AG10803 (cell line): ENCODE measurements at regions not wholly inside any gene's neighbourhood (a gene's known extent, or its start where the extent isn't known, plus 50 kb on each side); places are given as distances from the start of the nearest gene placed in this dataset.

Experiments used
- DNase-seq: peaks from one replicate; pipeline ENCODE4 v3.0.0; 2010; ENCODE audit warnings: low read depth
- H3K4me3 ChIP-seq: 2 replicates; pipeline ENCODE4 v1.5.1; 2011; ENCODE audit warnings: mild to moderate bottlenecking, low read length, control low read depth
- CTCF ChIP-seq: conservative IDR thresholded peaks from 2 replicates; pipeline ENCODE4 v1.5.1; 2011; ENCODE audit warnings: mild to moderate bottlenecking, low read length, control low read depth, inconsistent platforms

GRCh38 chr3:17983106-17983505, 240.7 kb upstream of the TBC1D5 start:
- H3K4me3 ChIP-seq = no peak overlapping the region
- no peak for TF ChIP-seq CTCF
- no peak for DNase-seq

- no peak for TF ChIP-seq CTCF
- H3K4me3 ChIP-seq = no peak overlapping the region
- no peak for DNase-seq
Measured at GRCh38 chr3:17982211-17982880, 239.9 kb upstream of the TBC1D5 start.

DNA sequence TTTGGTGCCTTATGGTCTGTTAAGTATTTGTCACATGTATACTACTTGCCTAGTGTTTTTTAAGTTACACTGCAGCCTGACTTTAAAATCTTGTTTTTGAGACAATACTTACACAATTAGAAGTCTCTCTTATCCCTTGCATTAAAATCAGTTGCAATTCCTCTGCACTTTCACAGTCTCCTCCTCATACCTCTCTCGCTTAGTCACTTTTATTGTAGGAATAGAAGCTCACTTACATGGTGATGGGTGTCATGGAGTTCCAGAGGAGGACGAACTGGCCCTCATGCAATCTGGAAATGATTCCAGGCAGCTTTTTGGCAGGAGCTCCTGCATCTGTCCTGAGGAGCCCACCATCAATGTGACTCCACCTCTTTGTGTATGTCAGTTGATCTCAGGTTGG, 238.4 kb upstream of the TBC1D5 start:
- H3K4me3 ChIP-seq = no peak overlapping the region
- no peak for TF ChIP-seq CTCF
- peak; percentile 11 for DNase-seq

DNA sequence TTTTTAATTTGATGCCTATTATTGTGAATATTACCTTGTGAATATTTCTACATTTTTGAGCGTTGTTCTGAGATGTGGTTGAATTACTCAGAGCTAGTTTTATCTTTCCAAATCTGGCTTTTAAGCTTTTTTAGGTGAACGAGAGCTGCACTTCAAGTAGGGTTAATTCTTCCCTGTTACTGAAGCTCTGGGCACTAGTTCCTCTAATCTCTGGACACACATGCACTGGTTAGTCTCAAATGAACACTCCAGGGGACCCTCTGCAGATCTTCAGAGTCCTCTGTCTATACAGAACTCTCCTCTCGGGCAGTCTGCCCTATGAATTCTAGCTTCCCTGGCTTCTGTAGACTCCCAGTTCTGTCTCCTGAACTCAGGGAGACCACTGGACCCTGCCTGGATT, 237.5 kb upstream of the TBC1D5 start:
- no peak for DNase-seq
- no peak overlapping the region for H3K4me3 ChIP-seq
- TF ChIP-seq CTCF = no peak

- H3K4me3 ChIP-seq = no peak overlapping the region
- TF ChIP-seq CTCF = no peak
- peak; percentile 12 for DNase-seq
Measured at GRCh38 chr3:17979252-17979651, 236.8 kb upstream of the TBC1D5 start.

DNA sequence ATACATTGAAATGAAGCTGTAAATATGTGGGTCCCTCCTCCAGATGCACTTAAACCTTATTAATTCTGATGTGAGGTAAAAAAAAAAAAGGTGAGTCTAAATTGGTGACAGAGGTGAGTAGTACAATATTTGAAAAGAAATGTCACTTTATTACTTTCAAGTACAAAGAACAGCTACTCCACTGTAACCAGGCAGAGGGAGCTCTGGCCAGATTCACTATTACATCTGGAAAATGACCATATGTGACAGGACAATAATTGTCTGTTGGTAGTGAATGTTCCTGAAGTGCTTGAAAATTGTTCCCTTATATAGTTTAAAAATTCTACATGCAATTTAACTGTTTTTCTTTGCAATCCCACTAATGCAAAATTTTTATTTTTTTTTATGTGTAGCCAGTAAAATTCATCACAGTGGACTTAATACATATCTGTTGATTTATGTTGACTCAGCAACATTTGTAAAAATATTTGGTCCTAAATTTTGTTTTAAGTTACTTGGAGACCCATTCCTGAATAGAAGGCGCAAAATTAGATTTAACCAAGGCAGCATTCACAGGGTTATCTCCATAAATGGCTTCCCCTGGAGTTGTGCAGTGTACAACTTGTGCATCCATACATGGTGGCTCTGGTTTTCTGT, 231.9 kb upstream of the TBC1D5 start:
- TF ChIP-seq CTCF = peak; percentile 43
- no peak for DNase-seq
- H3K4me3 ChIP-seq = no peak overlapping the region
